Kidney (tissue), 13 donors: ENCODE measurements at regions not wholly inside any gene's neighbourhood (a gene's known extent, or its start where the extent isn't known, plus 50 kb on each side); places are given as distances from the start of the nearest gene placed in this dataset.

Experiments used
- DNase-seq, 5 donors: peaks; one replicate each; pipeline ENCODE4 v3.0.0-alpha.2; 2013 to 2020
- FAIRE-seq: peaks from 2 replicates; lab custom pipeline; 2012; peaks lifted over from hg19 to GRCh38; lab: Jason Lieb, UNC
- H3K27ac ChIP-seq, 2 donors: one replicate each; pipeline ENCODE4 v1.7.0; 2013; ENCODE audit warnings: low read depth in 2 of 2, low read length in 2 of 2, inconsistent platforms in 1 of 2
- H3K27me3 ChIP-seq: one replicate; pipeline ENCODE4 v1.7.1; 2013; ENCODE audit warnings: low read length, inconsistent platforms; ENCODE audit not compliant: control insufficient read depth, insufficient read depth
- H3K36me3 ChIP-seq, 3 donors: one replicate each; pipeline versions ENCODE4 v1.7.0 to v1.7.1; 2013; ENCODE audit warnings: low read length in 3 of 3, control low read depth in 1 of 3, inconsistent platforms in 1 of 3; ENCODE audit not compliant: insufficient read depth in 3 of 3, control insufficient read depth in 2 of 3
- H3K4me1 ChIP-seq, 3 donors: one replicate each; pipeline versions ENCODE4 v1.7.0 to v1.7.1; 2013; ENCODE audit warnings: low read length in 3 of 3, inconsistent platforms in 1 of 3, low read depth in 1 of 3; ENCODE audit not compliant: control insufficient read depth in 2 of 3, insufficient read depth in 2 of 3
- H3K4me3 ChIP-seq, 3 donors: one replicate each; pipeline versions ENCODE4 v1.7.0 to v1.8.1; 2013; ENCODE audit warnings: low read length in 3 of 3, control low read depth in 1 of 3, inconsistent platforms in 1 of 3
- H3K9ac ChIP-seq, 3 donors: one replicate each; pipeline versions ENCODE4 v1.7.0 to v1.7.1; 2013; ENCODE audit warnings: low read length in 3 of 3, control low read depth in 1 of 3, inconsistent platforms in 1 of 3
- H3K9me3 ChIP-seq, 3 donors: one replicate each; pipeline versions ENCODE4 v1.7.0 to v1.7.1; 2013; ENCODE audit warnings: low read length in 3 of 3, control low read depth in 1 of 3, inconsistent platforms in 1 of 3; ENCODE audit not compliant: control insufficient read depth in 2 of 3, insufficient read depth in 1 of 3
- CTCF ChIP-seq: IDR thresholded peaks from 3 replicates; pipeline ENCODE4 v1.5.1; 2012; ENCODE audit warnings: mild to moderate bottlenecking, moderate library complexity, borderline replicate concordance; ENCODE audit not compliant: insufficient read depth; ENCODE audit errors: extremely low read depth
- intact Hi-C: fragments of 100-400 bp; cut with DNase I; formaldehyde crosslinking; loops from one replicate; pipeline ENCODE4 v1.11.1; 2022
- donor health status: control.
- donor health status: control.
- donor health status: control.
- donor health status: control.
- donor health status: control.
- donor health status: DM: yes; HTN: yes; CAD: no.
- donor health status: Normal renal cell carcinoma (clear cell type).

- Histone ChIP-seq H3K4me1 (no peaks in the 10 kb centered on the region), H3K27me3 (no peaks in the 10 kb centered on the region)
- FAIRE-seq: no peak
Measured at GRCh38 chr9:23551929-23552707, 273.9 kb downstream of the ELAVL2 start.

GRCh38 chr9:23552876-23553601, 273.0 kb downstream of the ELAVL2 start:
- intact Hi-C loops: no loop called here

More at GRCh38 chr9:23551929-23552707, 273.9 kb downstream of the ELAVL2 start:
- no peak for TF ChIP-seq CTCF
- Histone ChIP-seq H3K9ac (no peak overlapping the region), H3K27ac (no peak overlapping the region), H3K9me3 (no peaks in the 10 kb centered on the region), H3K36me3 (no peaks in the 10 kb centered on the region), H3K4me3 (no peak overlapping the region)
- intact Hi-C loops: no loop called here
- DNase-seq: no peak

GRCh38 chr9:23554686-23555085, 271.4 kb downstream of the ELAVL2 start:
- Histone ChIP-seq H3K4me1 (no peaks in the 10 kb centered on the region), H3K27me3 (no peaks in the 10 kb centered on the region), H3K9ac (no peak overlapping the region), H3K4me3 (no peak overlapping the region), H3K36me3 (no peaks in the 10 kb centered on the region), H3K27ac (no peak overlapping the region), H3K9me3 (no peaks in the 10 kb centered on the region)
- TF ChIP-seq CTCF: no peak
- intact Hi-C loops: no loop called here
- DNase-seq (no peak), FAIRE-seq (no peak)

More at GRCh38 chr9:23552876-23553601, 273.0 kb downstream of the ELAVL2 start:
- TF ChIP-seq CTCF: no peak
- H3K4me3 ChIP-seq: no peak overlapping the region
- H3K4me1 ChIP-seq: no peaks in the 10 kb centered on the region
- H3K36me3 ChIP-seq: no peaks in the 10 kb centered on the region
- no peak for DNase-seq
- no peak overlapping the region for H3K9ac ChIP-seq
- no peak for FAIRE-seq
- H3K27me3 ChIP-seq: no peaks in the 10 kb centered on the region
- H3K27ac ChIP-seq: no peak overlapping the region
- H3K9me3 ChIP-seq: no peaks in the 10 kb centered on the region
